GM10248 (cell line): ENCODE measurements at regions not wholly inside any gene's neighbourhood (a gene's known extent, or its start where the extent isn't known, plus 50 kb on each side); places are given as distances from the start of the nearest gene placed in this dataset.
A peak's percentile ranks its signal among the peaks of the same experiment; 100 is the strongest.

Experiments
- CTCF ChIA-PET: fragments of 300-600 bp; sonication (Branson Sonifier 250); formaldehyde crosslinking; extraction: SDS; loops from one replicate; lab custom pipeline; 2021; ENCODE audit warnings: antibody characterized with exemption; lab: Yijun Ruan, JAX
- POLR2A ChIA-PET: fragments of 350-650 bp; sonication (Branson Sonifier 250); formaldehyde crosslinking; extraction: SDS; loops from one replicate; lab custom pipeline; 2020; ENCODE audit warnings: antibody characterized with exemption; lab: Yijun Ruan, JAX
- DNase-seq: peaks from one replicate; pipeline ENCODE4 v3.0.0; 2012; ENCODE audit errors: extremely low spot score
- CTCF ChIP-seq: IDR thresholded peaks from 2 replicates; pipeline ENCODE4 v1.5.1; 2012; ENCODE audit warnings: mild to moderate bottlenecking, low read depth; ENCODE audit errors: extremely low read depth, missing control alignments, control extremely low read depth

- POLR2A ChIA-PET: no interaction called here
- DNase-seq: no peak
- CTCF ChIA-PET: interaction anchor here (1.6 kb wide), 1 partner anchor 17 kb away, joined by 4 read pairs; no protein-coding TSS in a partner anchor
- TF ChIP-seq CTCF: no peak
Observed at GRCh38 chr6:8543714-8544113, 108.4 kb upstream of the SLC35B3 start.

GRCh38 chr6:8539453-8539852 lies 104.1 kb upstream of the SLC35B3 start:
- POLR2A ChIA-PET: no interaction called here
- peak; percentile 15 for DNase-seq
- CTCF ChIA-PET: no interaction called here

GRCh38 chr6:8536122-8536521 lies 100.8 kb upstream of the SLC35B3 start:
- no peak for TF ChIP-seq CTCF
- ChIA-PET POLR2A (no interaction called here), CTCF (interaction anchor here (1.1 kb wide), 1 partner anchor 10 kb away, joined by 3 read pairs; no protein-coding TSS in a partner anchor)
- DNase-seq: no peak

More at GRCh38 chr6:8539453-8539852, 104.1 kb upstream of the SLC35B3 start:
- peak; percentile 22 for TF ChIP-seq CTCF

GRCh38 chr6:8535519-8535918 lies 100.2 kb upstream of the SLC35B3 start:
- TF ChIP-seq CTCF: no peak
- ChIA-PET CTCF (no interaction called here), POLR2A (no interaction called here)
- DNase-seq: no peak

GRCh38 chr6:8530785-8531435 lies 95.6 kb upstream of the SLC35B3 start:
- ChIA-PET POLR2A (no interaction called here), CTCF (interaction anchor here (1.9 kb wide), 1 partner anchor 14 kb away, joined by 4 read pairs; no protein-coding TSS in a partner anchor)
- DNase-seq: no peak
- TF ChIP-seq CTCF: no peak

GRCh38 chr6:8529250-8529649 lies 93.9 kb upstream of the SLC35B3 start:
- no peak for TF ChIP-seq CTCF
- CTCF ChIA-PET: no interaction called here
- POLR2A ChIA-PET: no interaction called here
- DNase-seq: no peak

- no peak for DNase-seq
- POLR2A ChIA-PET: no interaction called here
- CTCF ChIA-PET: interaction anchor here (1.7 kb wide), 1 partner anchor 9 kb away, joined by 4 read pairs; no protein-coding TSS in a partner anchor
- no peak for TF ChIP-seq CTCF
Observed at GRCh38 chr6:8527818-8528217, 92.5 kb upstream of the SLC35B3 start.
